ENCODE measurements at regions not wholly inside any gene's neighbourhood (a gene's known extent, or its start where the extent isn't known, plus 50 kb on each side); places are given as distances from the start of the nearest gene placed in this dataset.

GRCh38 chr2:182611009-182611408 lies 105.0 kb upstream of the DNAJC10 start:
- peaks cover 12% of the 10 kb centered on the region for H3K9me3 Mint-ChIP-seq
- no peaks in the 10 kb centered on the region for H3K27me3 Mint-ChIP-seq (ENCODE audit: low read depth)
- TF ChIP-seq CTCF (IDR thresholded peaks at IDR 0.05; ENCODE audit: unreplicated experiment): no peak
- H3K27ac Mint-ChIP-seq: no peak overlapping the region
- no peak for DNase-seq (ENCODE audit: low spot score in 2 of 2, unreplicated experiment in 2 of 2)
- H3K4me3 Mint-ChIP-seq: no peak overlapping the region
- no peaks in the 10 kb centered on the region for H3K36me3 Mint-ChIP-seq
- H3K4me1 Mint-ChIP-seq: no peaks in the 10 kb centered on the region

- no peak for TF ChIP-seq CTCF (IDR thresholded peaks at IDR 0.05; ENCODE audit: unreplicated experiment)
- Mint-ChIP-seq H3K4me1 (peaks cover 16% of the 10 kb centered on the region), H3K36me3 (no peaks in the 10 kb centered on the region), H3K9me3 (peaks cover 8% of the 10 kb centered on the region), H3K27ac (no peak overlapping the region), H3K4me3 (no peak overlapping the region), H3K27me3 (ENCODE audit: low read depth) (no peaks in the 10 kb centered on the region)
- no peak for DNase-seq (ENCODE audit: low spot score in 2 of 2, unreplicated experiment in 2 of 2)
Measured at GRCh38 chr2:182615036-182615435, 101.0 kb upstream of the DNAJC10 start.

- Mint-ChIP-seq H3K27ac (no peak overlapping the region), H3K27me3 (ENCODE audit: low read depth) (no peaks in the 10 kb centered on the region), H3K9me3 (peaks cover 8% of the 10 kb centered on the region), H3K36me3 (no peaks in the 10 kb centered on the region), H3K4me1 (peaks cover 25% of the 10 kb centered on the region), H3K4me3 (no peak overlapping the region)
- TF ChIP-seq CTCF (IDR thresholded peaks at IDR 0.05; ENCODE audit: unreplicated experiment): no peak
- no peak for DNase-seq (ENCODE audit: low spot score in 2 of 2, unreplicated experiment in 2 of 2)
Measured at GRCh38 chr2:182616471-182617393, 99.3 kb upstream of the DNAJC10 start.

GRCh38 chr2:182618672-182619079 lies 97.4 kb upstream of the DNAJC10 start:
- Mint-ChIP-seq H3K4me3 (no peak overlapping the region), H3K27me3 (ENCODE audit: low read depth) (no peaks in the 10 kb centered on the region), H3K9me3 (peaks cover 8% of the 10 kb centered on the region), H3K36me3 (no peaks in the 10 kb centered on the region), H3K4me1 (peaks cover 25% of the 10 kb centered on the region), H3K27ac (no peak overlapping the region)
- TF ChIP-seq CTCF (IDR thresholded peaks at IDR 0.05; ENCODE audit: unreplicated experiment): no peak
- DNase-seq (ENCODE audit: low spot score in 2 of 2, unreplicated experiment in 2 of 2): no peak

- H3K4me3 Mint-ChIP-seq: no peak overlapping the region
- no peaks in the 10 kb centered on the region for H3K36me3 Mint-ChIP-seq
- H3K9me3 Mint-ChIP-seq: peaks cover 8% of the 10 kb centered on the region
- TF ChIP-seq CTCF (IDR thresholded peaks at IDR 0.05; ENCODE audit: unreplicated experiment): no peak
- H3K4me1 Mint-ChIP-seq: peaks cover 25% of the 10 kb centered on the region
- H3K27ac Mint-ChIP-seq: no peak overlapping the region
- H3K27me3 Mint-ChIP-seq (ENCODE audit: low read depth): no peaks in the 10 kb centered on the region
- DNase-seq (ENCODE audit: low spot score in 2 of 2, unreplicated experiment in 2 of 2): no peak
Measured at GRCh38 chr2:182619276-182619675, 96.8 kb upstream of the DNAJC10 start.
